H9 (cell line): ENCODE measurements at regions not wholly inside any gene's neighbourhood (a gene's known extent, or its start where the extent isn't known, plus 50 kb on each side); places are given as distances from the start of the nearest gene placed in this dataset.

Experiments
- DNase-seq: peaks from one replicate; pipeline ENCODE4 v3.0.0-alpha.2; 2017
- H2AFZ ChIP-seq: one replicate; pipeline ENCODE4 v1.6.1; 2013; ENCODE audit warnings: mild to moderate bottlenecking, low read length, control low read depth, moderate library complexity
- H2AK5ac ChIP-seq: 2 replicates; pipeline ENCODE4 v1.6.1; 2013; ENCODE audit warnings: low read length, control low read depth, mixed read lengths; ENCODE audit not compliant: insufficient read length
- H2BK120ac ChIP-seq: one replicate; pipeline ENCODE4 v1.6.1; 2013; ENCODE audit warnings: low read depth, mild to moderate bottlenecking, low read length, control low read depth, inconsistent platforms; ENCODE audit not compliant: poor library complexity, severe bottlenecking
- H2BK12ac ChIP-seq: 2 replicates; pipeline ENCODE4 v1.6.1; 2013; ENCODE audit warnings: low read length, control low read depth, mixed read lengths, low read depth; ENCODE audit not compliant: insufficient read length
- H2BK15ac ChIP-seq: 2 replicates; pipeline ENCODE4 v1.6.1; 2013; ENCODE audit warnings: low read depth, low read length, control low read depth
- H2BK20ac ChIP-seq: one replicate; pipeline ENCODE4 v1.6.1; 2013; ENCODE audit warnings: low read depth, mild to moderate bottlenecking, low read length, control low read depth, inconsistent platforms; ENCODE audit not compliant: poor library complexity, severe bottlenecking
- H2BK5ac ChIP-seq: 2 replicates; pipeline ENCODE4 v1.6.1; 2013; ENCODE audit warnings: low read length, control low read depth, mixed read lengths; ENCODE audit not compliant: insufficient read length
- H3K14ac ChIP-seq: 2 replicates; pipeline ENCODE4 v1.6.1; 2013; ENCODE audit warnings: low read length, control low read depth; ENCODE audit not compliant: insufficient read depth
- H3K18ac ChIP-seq: 2 replicates; pipeline ENCODE4 v1.6.1; 2013; ENCODE audit warnings: low read depth, mild to moderate bottlenecking, mixed read lengths, low read length, control low read depth; ENCODE audit not compliant: insufficient read length
- H3K23ac ChIP-seq: 2 replicates; pipeline ENCODE4 v1.6.1; 2013; ENCODE audit warnings: low read length, control low read depth, mixed read lengths, low read depth; ENCODE audit not compliant: insufficient read length
- H3K23me2 ChIP-seq: 2 replicates; pipeline ENCODE4 v1.6.1; 2013; ENCODE audit warnings: low read depth, mild to moderate bottlenecking, mixed read lengths, low read length, control low read depth; ENCODE audit not compliant: insufficient read length, poor library complexity, severe bottlenecking
- H3K27ac ChIP-seq: 2 replicates; pipeline ENCODE4 v1.5.1; 2013; ENCODE audit warnings: low read length, control low read depth, mixed read lengths, low read depth; ENCODE audit not compliant: insufficient read length
- H3K27me3 ChIP-seq: 2 replicates; pipeline ENCODE4 v1.6.1; 2013; ENCODE audit warnings: low read length, control low read depth, inconsistent platforms; ENCODE audit not compliant: insufficient read depth
- H3K4ac ChIP-seq: 2 replicates; pipeline ENCODE4 v1.6.1; 2013; ENCODE audit warnings: low read depth, mild to moderate bottlenecking, control low read depth, inconsistent platforms, low read length, moderate library complexity
- H3K4me1 ChIP-seq: 2 replicates; pipeline ENCODE4 v1.6.1; 2013; ENCODE audit warnings: low read length, control low read depth, inconsistent platforms; ENCODE audit not compliant: insufficient read depth
- H3K4me2 ChIP-seq: 2 replicates; pipeline ENCODE4 v1.6.1; 2013; ENCODE audit warnings: low read length, control low read depth, mixed read lengths; ENCODE audit not compliant: insufficient read length, insufficient read depth
- H3K56ac ChIP-seq: 2 replicates; pipeline ENCODE4 v1.6.1; 2013; ENCODE audit warnings: low read depth, mild to moderate bottlenecking, mixed read lengths, low read length, control low read depth; ENCODE audit not compliant: insufficient read length
- H3K79me1 ChIP-seq: 2 replicates; pipeline ENCODE4 v1.6.1; 2013; ENCODE audit warnings: low read depth, mild to moderate bottlenecking, moderate library complexity, low read length, control low read depth, inconsistent platforms; ENCODE audit not compliant: insufficient read depth, poor library complexity, severe bottlenecking
- H3K79me2 ChIP-seq: 2 replicates; pipeline ENCODE4 v1.6.1; 2013; ENCODE audit warnings: low read length, control low read depth, inconsistent platforms; ENCODE audit not compliant: insufficient read depth
- H3K9ac ChIP-seq: 2 replicates; pipeline ENCODE4 v1.6.1; 2013; ENCODE audit warnings: low read length, control low read depth, mixed read lengths; ENCODE audit not compliant: insufficient read length; ENCODE audit errors: extremely low read depth
- H3K9me3 ChIP-seq: one replicate; pipeline ENCODE4 v1.6.1; 2013; ENCODE audit warnings: low read depth, low read length, inconsistent platforms; ENCODE audit not compliant: control insufficient read depth
- H3T11ph ChIP-seq: one replicate; pipeline ENCODE4 v1.6.1; 2013; ENCODE audit warnings: mild to moderate bottlenecking, low read length, control low read depth, inconsistent platforms
- H4K20me1 ChIP-seq: one replicate; pipeline ENCODE4 v1.6.1; 2013; ENCODE audit not compliant: control insufficient read depth, insufficient read length, insufficient read depth
- H4K5ac ChIP-seq: 2 replicates; pipeline ENCODE4 v1.6.1; 2013; ENCODE audit warnings: low read depth, mild to moderate bottlenecking, mixed read lengths, low read length, control low read depth; ENCODE audit not compliant: insufficient read length
- H4K8ac ChIP-seq: replicated peaks from 2 replicates; pipeline ENCODE4 v1.6.1; 2013; ENCODE audit warnings: low read length, control low read depth, mixed read lengths, low read depth; ENCODE audit not compliant: insufficient read length
- H4K91ac ChIP-seq: 2 replicates; pipeline ENCODE4 v1.6.1; 2013; ENCODE audit warnings: low read depth, mild to moderate bottlenecking, moderate library complexity, mixed read lengths, low read length, control low read depth; ENCODE audit not compliant: insufficient read length
- H3K27ac Mint-ChIP-seq, 3 experiments: 2 replicates in 2 of 3; 3 replicates in 1 of 3; pipeline ENCODE4 v1.8.0; 2020 to 2021; ENCODE audit warnings: mixed read lengths in 3 of 3, mild to moderate bottlenecking in 1 of 3, moderate library complexity in 1 of 3
- H3K27me3 Mint-ChIP-seq: 2 replicates; pipeline ENCODE4 v1.8.0; 2021; ENCODE audit warnings: low read depth, mild to moderate bottlenecking, moderate library complexity, mixed read lengths
- H3K36me3 Mint-ChIP-seq, 3 experiments: 2 replicates in 2 of 3; 3 replicates in 1 of 3; pipeline ENCODE4 v1.8.0; 2020 to 2021; ENCODE audit warnings: low read depth in 3 of 3, mixed read lengths in 3 of 3; ENCODE audit not compliant: insufficient read depth in 1 of 3
- H3K4me1 Mint-ChIP-seq, 2 experiments: 2 replicates each; pipeline ENCODE4 v1.8.0; 2020; ENCODE audit warnings: mixed read lengths in 2 of 2
- H3K4me3 Mint-ChIP-seq, 2 experiments: 2 replicates in 1 of 2; 3 replicates in 1 of 2; pipeline ENCODE4 v1.8.0; 2020 to 2021; ENCODE audit warnings: mild to moderate bottlenecking in 2 of 2, mixed read lengths in 2 of 2, moderate library complexity in 1 of 2
- H3K9me3 Mint-ChIP-seq, 2 experiments: 2 replicates in 1 of 2; 3 replicates in 1 of 2; pipeline ENCODE4 v1.8.0; 2020; ENCODE audit warnings: mild to moderate bottlenecking in 2 of 2, mixed read lengths in 2 of 2, moderate library complexity in 1 of 2
- CTCF ChIP-seq: fragments of 200-600 bp; sonication (generic); conservative IDR thresholded peaks from 3 replicates; pipeline ENCODE4 v1.8.0; 2021; ENCODE audit warnings: antibody characterized with exemption, mild to moderate bottlenecking
- WGBS: extraction: QIAGEN DNeasy Blood & Tissue Kit; methylation state at CpG from one replicate; pipeline ENCODE4 v1.1.7; 2013; ENCODE audit warnings: missing lambda C conversion rate, low lambda C conversion rate, mixed read lengths; ENCODE audit not compliant: insufficient read length; ENCODE audit errors: extremely low coverage; 5-methylcytosine and 5-hydroxymethylcytosine counted together

GRCh38 chr3:90044084-90044816 is 936.8 kb downstream of the EPHA3 start:
- no peak overlapping the region for H3K23ac ChIP-seq
- no CpG with 5 or more reads among the region's 1 CpG for WGBS

More at GRCh38 chr3:90044084-90044816, 936.8 kb downstream of the EPHA3 start:
- no peak overlapping the region for H2AK5ac ChIP-seq
- H3T11ph ChIP-seq = no peak overlapping the region
- H3K18ac ChIP-seq = no peak overlapping the region
- no peak overlapping the region for H3K14ac ChIP-seq
- no peaks in the 10 kb centered on the region for H3K79me2 ChIP-seq
- no peaks in the 10 kb centered on the region for H3K4me1 ChIP-seq
- H3K79me1 ChIP-seq = no peaks in the 10 kb centered on the region
- no peak overlapping the region for H2BK120ac ChIP-seq
- no peak for DNase-seq
- no peak overlapping the region for H3K27ac ChIP-seq
- Mint-ChIP-seq H3K9me3 (peaks cover 3 to 4% of the 10 kb centered on the region in 2 experiments; a peak in 4 of 5 replicates), H3K4me3 (no peak overlapping the region), H3K27me3 (no peaks in the 10 kb centered on the region), H3K27ac (no peak overlapping the region), H3K4me1 (peaks cover 0 to 7% of the 10 kb centered on the region in 2 experiments; a peak in 2 of 4 replicates), H3K36me3 (peaks cover 0 to 12% (median 3%) of the 10 kb centered on the region in 3 experiments; a peak in 3 of 7 replicates)
- no peak overlapping the region for H4K8ac ChIP-seq
- no peaks in the 10 kb centered on the region for H4K20me1 ChIP-seq
- H2BK12ac ChIP-seq = no peak overlapping the region
- no peak overlapping the region for H2BK15ac ChIP-seq
- no peak overlapping the region for H4K5ac ChIP-seq
- H2BK20ac ChIP-seq = no peak overlapping the region
- no peaks in the 10 kb centered on the region for H3K9me3 ChIP-seq
- H3K56ac ChIP-seq = no peak overlapping the region
- no peak overlapping the region for H2AFZ ChIP-seq
- no peak overlapping the region for H3K4me2 ChIP-seq
- no peak overlapping the region for H3K4ac ChIP-seq
- H4K91ac ChIP-seq = no peak overlapping the region
- H3K23me2 ChIP-seq = no peaks in the 10 kb centered on the region
- no peak for TF ChIP-seq CTCF
- H3K27me3 ChIP-seq = no peaks in the 10 kb centered on the region
- no peak overlapping the region for H2BK5ac ChIP-seq
- no peak overlapping the region for H3K9ac ChIP-seq
